HFFc6 (cell line): ENCODE measurements at regions not wholly inside any gene's neighbourhood (a gene's known extent, or its start where the extent isn't known, plus 50 kb on each side); places are given as distances from the start of the nearest gene placed in this dataset.

Experiments
- DNase-seq: peaks from one replicate; pipeline ENCODE4 v3.0.0-alpha.2; 2018
- H3K27ac Mint-ChIP-seq: 2 replicates; pipeline ENCODE4 v1.8.0; 2020; ENCODE audit warnings: mild to moderate bottlenecking, mixed read lengths
- H3K27me3 Mint-ChIP-seq: 2 replicates; pipeline ENCODE4 v1.8.0; 2021; ENCODE audit warnings: mild to moderate bottlenecking, moderate library complexity, mixed read lengths; ENCODE audit not compliant: insufficient read depth
- H3K36me3 Mint-ChIP-seq: 2 replicates; pipeline ENCODE4 v1.8.0; 2021; ENCODE audit warnings: low read depth, mixed read lengths
- H3K4me1 Mint-ChIP-seq: 2 replicates; pipeline ENCODE4 v1.8.0; 2020; ENCODE audit warnings: low read depth, mixed read lengths
- H3K4me3 Mint-ChIP-seq: 2 replicates; pipeline ENCODE4 v1.8.0; 2020; ENCODE audit warnings: mild to moderate bottlenecking, moderate library complexity, mixed read lengths
- H3K9me3 Mint-ChIP-seq: 2 replicates; pipeline ENCODE4 v1.8.0; 2020; ENCODE audit warnings: mild to moderate bottlenecking, mixed read lengths
- TF ChIP-seq, protein P1 (sequence below): fragments of 200-600 bp; sonication (generic); IDR thresholded peaks from 2 replicates; pipeline ENCODE4 v1.5.0; 2021; ENCODE audit warnings: antibody characterized with exemption, mild to moderate bottlenecking

DNA sequence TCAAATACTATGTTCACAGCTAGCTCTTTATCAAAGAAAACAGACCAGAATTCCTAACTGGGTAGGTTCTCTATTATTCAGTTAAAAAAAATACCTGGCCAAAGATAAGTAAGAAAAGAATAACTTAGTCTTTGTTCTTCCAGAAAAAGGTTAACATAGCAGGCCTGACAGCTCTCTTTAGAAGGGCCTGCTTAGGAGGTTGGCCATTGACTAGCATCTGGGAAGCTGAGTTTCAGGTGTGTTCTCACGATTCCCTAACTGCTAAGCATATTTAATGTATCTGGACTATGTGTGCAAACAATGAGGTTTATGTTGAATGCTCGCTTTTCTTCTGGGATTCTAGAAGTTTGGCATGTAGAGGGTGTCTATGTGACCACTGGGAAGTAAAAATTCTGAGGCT, 618.9 kb downstream of the HACE1 start:
- Mint-ChIP-seq H3K4me3 (no peak overlapping the region), H3K4me1 (no peaks in the 10 kb centered on the region), H3K27me3 (no peaks in the 10 kb centered on the region; the same call in 1 of the 2 replicates), H3K36me3 (no peaks in the 10 kb centered on the region), H3K27ac (no peak overlapping the region), H3K9me3 (peaks cover 53% of the 10 kb centered on the region)
- no peak for DNase-seq
- TF ChIP-seq, protein P1, sequence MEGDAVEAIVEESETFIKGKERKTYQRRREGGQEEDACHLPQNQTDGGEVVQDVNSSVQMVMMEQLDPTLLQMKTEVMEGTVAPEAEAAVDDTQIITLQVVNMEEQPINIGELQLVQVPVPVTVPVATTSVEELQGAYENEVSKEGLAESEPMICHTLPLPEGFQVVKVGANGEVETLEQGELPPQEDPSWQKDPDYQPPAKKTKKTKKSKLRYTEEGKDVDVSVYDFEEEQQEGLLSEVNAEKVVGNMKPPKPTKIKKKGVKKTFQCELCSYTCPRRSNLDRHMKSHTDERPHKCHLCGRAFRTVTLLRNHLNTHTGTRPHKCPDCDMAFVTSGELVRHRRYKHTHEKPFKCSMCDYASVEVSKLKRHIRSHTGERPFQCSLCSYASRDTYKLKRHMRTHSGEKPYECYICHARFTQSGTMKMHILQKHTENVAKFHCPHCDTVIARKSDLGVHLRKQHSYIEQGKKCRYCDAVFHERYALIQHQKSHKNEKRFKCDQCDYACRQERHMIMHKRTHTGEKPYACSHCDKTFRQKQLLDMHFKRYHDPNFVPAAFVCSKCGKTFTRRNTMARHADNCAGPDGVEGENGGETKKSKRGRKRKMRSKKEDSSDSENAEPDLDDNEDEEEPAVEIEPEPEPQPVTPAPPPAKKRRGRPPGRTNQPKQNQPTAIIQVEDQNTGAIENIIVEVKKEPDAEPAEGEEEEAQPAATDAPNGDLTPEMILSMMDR, result no peak

DNA sequence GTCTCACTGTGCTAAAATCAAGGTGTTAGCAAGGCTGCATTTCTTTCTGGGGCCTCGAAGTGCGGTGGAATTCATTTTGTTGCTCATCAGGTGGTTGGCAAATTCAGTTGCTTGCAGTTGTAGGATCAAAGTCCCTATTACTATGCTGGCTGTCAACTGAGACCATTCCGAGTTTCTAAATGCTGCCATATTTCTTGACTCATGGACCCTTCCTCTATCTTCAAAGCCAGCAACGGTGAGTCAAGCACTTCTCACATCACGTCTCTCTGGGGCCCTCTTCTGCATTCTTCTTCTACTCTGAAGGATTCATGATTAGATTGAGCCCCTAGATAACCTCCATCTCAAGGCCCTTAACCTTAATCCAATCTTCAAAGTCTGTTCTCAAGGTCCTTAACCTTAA, 619.7 kb downstream of the HACE1 start:
- Mint-ChIP-seq H3K4me1 (no peaks in the 10 kb centered on the region), H3K36me3 (no peaks in the 10 kb centered on the region)

GRCh38 chr6:104229057-104229456, 630.7 kb downstream of the HACE1 start:
- TF ChIP-seq, protein P1, result no peak
- no peaks in the 10 kb centered on the region for H3K27me3 Mint-ChIP-seq
- H3K27ac Mint-ChIP-seq, result no peak overlapping the region
- no peaks in the 10 kb centered on the region for H3K36me3 Mint-ChIP-seq
- no peak for DNase-seq
- H3K9me3 Mint-ChIP-seq, result peaks cover 28% of the 10 kb centered on the region
- H3K4me3 Mint-ChIP-seq, result no peak overlapping the region
- H3K4me1 Mint-ChIP-seq, result no peaks in the 10 kb centered on the region

More for the DNA sequence above, 619.7 kb downstream of the HACE1 start:
- TF ChIP-seq, protein P1, result no peak
- Mint-ChIP-seq H3K27ac (no peak overlapping the region), H3K27me3 (no peaks in the 10 kb centered on the region; the same call in 1 of the 2 replicates), H3K9me3 (peaks cover 49% of the 10 kb centered on the region), H3K4me3 (no peak overlapping the region)
- DNase-seq, result no peak

DNA sequence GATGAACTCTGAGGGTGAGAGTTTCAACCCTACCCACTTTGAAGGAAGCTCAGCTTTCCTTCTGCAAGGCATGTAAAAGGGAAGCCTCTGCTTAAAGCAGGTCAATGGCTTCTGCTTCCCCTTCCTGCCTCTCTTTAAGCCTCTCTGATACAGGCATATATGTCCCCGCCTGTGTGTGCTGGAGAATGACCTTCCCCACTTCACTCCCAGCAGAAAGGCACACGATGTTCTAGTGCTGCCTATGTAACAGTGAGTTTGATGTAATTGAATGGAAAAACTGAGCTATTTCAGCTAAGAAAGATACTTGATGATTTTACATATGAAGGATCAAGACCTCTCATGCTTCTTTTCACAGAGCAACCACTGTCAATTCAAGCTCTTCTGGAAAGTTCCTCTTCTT, 632.2 kb downstream of the HACE1 start:
- no peaks in the 10 kb centered on the region for H3K36me3 Mint-ChIP-seq
- TF ChIP-seq, protein P1, result no peak
- H3K4me3 Mint-ChIP-seq, result no peak overlapping the region
- no peak overlapping the region for H3K27ac Mint-ChIP-seq
- no peaks in the 10 kb centered on the region for H3K27me3 Mint-ChIP-seq
- DNase-seq, result no peak
- peaks cover 30% of the 10 kb centered on the region for H3K9me3 Mint-ChIP-seq
- no peaks in the 10 kb centered on the region for H3K4me1 Mint-ChIP-seq

DNA sequence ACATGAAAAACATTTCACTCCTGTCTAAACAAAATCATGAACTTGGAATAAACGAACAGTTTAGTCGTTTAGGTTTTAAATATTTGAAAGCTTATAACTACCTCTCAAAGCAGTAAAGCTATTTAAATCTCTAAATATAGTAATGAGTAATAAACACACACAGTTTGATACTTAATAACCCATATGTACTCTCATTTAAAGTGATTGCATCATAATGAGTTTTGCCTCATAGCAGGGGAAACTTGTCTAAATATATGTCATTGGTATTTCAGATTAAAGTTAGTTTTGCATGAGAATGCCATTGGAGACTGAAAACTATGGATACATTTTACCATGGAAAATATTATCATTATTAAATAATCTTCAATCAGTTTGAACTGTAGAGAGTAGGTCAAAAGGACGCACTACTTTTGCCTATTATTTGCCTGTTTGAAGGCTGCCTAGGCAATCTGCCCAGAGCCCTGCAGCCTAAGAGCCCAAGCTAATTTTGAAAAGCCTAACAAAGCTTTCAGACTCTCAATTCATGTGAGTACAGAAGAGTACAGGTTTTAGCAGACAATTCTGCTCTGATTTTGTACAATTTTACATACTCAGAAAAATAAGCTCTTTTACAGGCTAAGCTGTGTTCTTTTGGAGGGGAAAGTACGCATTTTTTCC, 632.8 kb downstream of the HACE1 start:
- peaks cover 25% of the 10 kb centered on the region for H3K9me3 Mint-ChIP-seq
- no peak overlapping the region for H3K27ac Mint-ChIP-seq
- H3K27me3 Mint-ChIP-seq, result no peaks in the 10 kb centered on the region
- H3K4me3 Mint-ChIP-seq, result no peak overlapping the region
- TF ChIP-seq, protein P1, result no peak
- no peak for DNase-seq
- no peaks in the 10 kb centered on the region for H3K4me1 Mint-ChIP-seq
- no peaks in the 10 kb centered on the region for H3K36me3 Mint-ChIP-seq
